Natural killer cell treated with Interleukin-12 subunit alpha and Interleukin-12 subunit beta and Interleukin-15 and Interleukin-18, amount 100 ng/mL, for 72 hours (primary cell): ENCODE measurements at regions not wholly inside any gene's neighbourhood (a gene's known extent, or its start where the extent isn't known, plus 50 kb on each side); places are given as distances from the start of the nearest gene placed in this dataset.
"Not testable (repeated sequence)": the region's sequence is repeated elsewhere in the genome, so short reads cannot be mapped to it uniquely, and the experiment has no call there.

ENCODE experiments used
- ATAC-seq, 2 donors: fragments of 150-1000 bp; cut with Tn5 transposase in 1 of 2; sonication (Bioruptor Pico), chemical (Tn5 transposase) in 1 of 2; 2 replicates each; pipeline ENCODE4 v1.10.0; 2021
- DNase-seq: peaks from one replicate; pipeline ENCODE4 v3.0.0; 2022; ENCODE audit warnings: low spot score
- H3K27ac Mint-ChIP-seq, 2 donors: 1 replicate in 1 of 2; 2 replicates in 1 of 2; pipeline ENCODE4 v1.8.0; 2022; ENCODE audit warnings: mixed read lengths in 2 of 2, mild to moderate bottlenecking in 1 of 2, moderate library complexity in 1 of 2
- H3K27me3 Mint-ChIP-seq, 2 donors: 1 replicate in 1 of 2; 2 replicates in 1 of 2; pipeline ENCODE4 v1.8.0; 2022; ENCODE audit warnings: mixed read lengths in 2 of 2
- H3K36me3 Mint-ChIP-seq: one replicate; pipeline ENCODE4 v1.8.0; 2022; ENCODE audit warnings: mixed read lengths
- H3K4me1 Mint-ChIP-seq, 2 donors: 1 replicate in 1 of 2; 2 replicates in 1 of 2; pipeline ENCODE4 v1.8.0; 2022; ENCODE audit warnings: low read depth in 2 of 2, mixed read lengths in 2 of 2, mild to moderate bottlenecking in 1 of 2
- H3K4me3 Mint-ChIP-seq: one replicate; pipeline ENCODE4 v1.8.0; 2022; ENCODE audit warnings: mixed read lengths
- H3K9me3 Mint-ChIP-seq: 2 replicates; pipeline ENCODE4 v1.8.0; 2022; ENCODE audit warnings: mixed read lengths

DNA sequence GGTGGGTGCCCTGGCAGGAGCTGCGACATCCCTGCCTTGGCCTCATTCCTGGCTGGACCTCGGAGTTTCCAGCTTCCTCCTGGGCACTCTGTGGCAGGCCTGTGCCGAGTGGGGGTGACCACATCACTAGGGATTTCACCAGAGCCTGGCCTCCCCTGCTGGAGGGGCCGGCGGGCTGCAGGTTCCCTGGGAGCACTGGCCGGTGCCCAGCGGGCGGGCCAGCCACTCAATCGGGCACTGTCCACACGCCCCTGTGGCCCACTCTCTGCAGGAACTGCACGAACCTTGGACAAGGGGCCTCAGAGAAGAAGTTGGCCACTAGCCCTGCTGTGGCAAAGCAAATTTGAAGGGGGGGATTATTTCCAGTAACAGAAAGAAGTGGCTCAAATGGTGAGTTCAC lies 110.7 kb upstream of the APCDD1 start:
- no peaks in the 10 kb centered on the region for H3K9me3 Mint-ChIP-seq
- H3K27me3 Mint-ChIP-seq: peaks cover 0 to 13% of the 10 kb centered on the region in 2 donors
- H3K36me3 Mint-ChIP-seq: no peaks in the 10 kb centered on the region
- DNase-seq (no peak), ATAC-seq (peak in 1 of 2 donors; percentile 40)
- no peaks in the 10 kb centered on the region for H3K4me1 Mint-ChIP-seq
- H3K27ac Mint-ChIP-seq: no peak overlapping the region
- no peak overlapping the region for H3K4me3 Mint-ChIP-seq

DNA sequence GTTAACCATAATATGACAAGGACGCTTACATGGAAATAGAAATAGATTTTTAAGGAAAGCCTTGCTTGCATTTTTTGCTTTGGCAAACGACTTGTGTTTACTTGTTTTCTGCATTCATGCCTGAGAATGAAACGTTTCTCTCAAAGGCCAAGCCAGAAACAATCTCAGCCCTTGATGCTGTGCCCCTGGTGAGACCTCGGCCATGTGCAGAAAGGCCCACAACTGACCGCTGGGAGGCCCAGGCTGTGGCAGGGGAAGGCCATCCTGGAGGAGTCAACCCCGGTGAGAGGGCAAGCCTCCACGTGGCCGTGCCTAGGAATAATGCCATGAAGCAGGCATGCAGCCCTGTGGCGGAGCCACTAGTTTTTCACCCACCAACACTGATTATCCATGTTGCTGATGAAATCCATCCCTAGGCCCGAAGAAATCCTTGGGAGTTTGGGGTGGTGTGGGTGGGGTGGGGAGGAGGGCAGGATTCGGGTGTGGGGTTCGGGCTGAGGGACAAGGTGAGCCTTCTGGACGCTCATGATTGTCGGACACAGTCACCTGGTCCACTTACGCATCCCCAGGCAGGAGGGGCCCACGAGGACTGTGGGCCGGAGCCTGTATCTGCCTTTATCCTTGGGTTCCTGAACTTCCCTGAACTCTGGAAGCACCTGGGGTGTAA lies 107.6 kb upstream of the APCDD1 start:
- no peak overlapping the region for H3K27ac Mint-ChIP-seq
- no peaks in the 10 kb centered on the region for H3K9me3 Mint-ChIP-seq
- H3K27me3 Mint-ChIP-seq: peaks cover 0 to 6% of the 10 kb centered on the region in 2 donors
- no peak for DNase-seq
- H3K36me3 Mint-ChIP-seq: no peaks in the 10 kb centered on the region
- H3K4me1 Mint-ChIP-seq: no peaks in the 10 kb centered on the region
- H3K4me3 Mint-ChIP-seq: no peak overlapping the region
- no peak for ATAC-seq

DNA sequence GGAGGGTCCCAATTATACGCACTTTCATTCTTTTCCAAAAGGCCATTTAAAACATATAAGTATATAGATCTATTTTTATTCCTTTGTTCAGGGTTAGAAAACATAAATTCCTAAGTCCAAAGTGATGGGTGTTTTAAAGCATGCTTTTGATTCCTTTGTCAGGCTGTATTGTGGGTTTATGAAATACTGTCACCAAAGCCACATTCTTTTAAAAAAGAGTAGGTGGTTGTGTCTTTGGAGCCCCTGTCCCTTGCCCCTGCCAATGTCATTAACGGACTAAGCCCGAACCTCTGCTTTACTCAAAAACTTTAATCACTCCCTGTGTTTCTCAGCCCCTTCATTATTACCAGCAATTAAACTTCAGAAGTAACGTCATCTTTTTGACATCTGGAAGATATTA lies 104.9 kb upstream of the APCDD1 start:
- Mint-ChIP-seq H3K27me3 (peaks cover 0 to 20% of the 10 kb centered on the region in 2 donors), H3K9me3 (no peaks in the 10 kb centered on the region)
- ATAC-seq: no peak

DNA sequence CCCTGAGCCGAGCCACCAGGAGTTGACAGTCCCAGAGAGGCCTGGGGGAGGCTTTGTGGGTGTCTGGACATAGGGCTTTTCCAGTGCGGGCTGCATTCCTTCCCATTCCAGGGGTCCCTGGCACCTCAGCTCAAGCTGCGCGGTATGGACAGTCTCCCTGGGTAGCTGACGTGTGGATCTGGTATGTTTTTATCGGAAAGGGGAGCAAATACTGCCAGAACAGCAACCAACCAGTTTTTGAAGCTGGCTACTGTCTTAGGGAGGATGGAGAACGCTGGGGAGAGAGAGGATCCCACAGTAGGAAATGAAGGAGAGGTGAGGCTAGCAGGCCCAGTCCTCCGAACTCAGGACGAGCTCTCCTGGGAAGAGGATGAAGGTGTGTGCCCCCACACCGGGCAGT lies 103.8 kb upstream of the APCDD1 start:
- Mint-ChIP-seq H3K36me3 (no peaks in the 10 kb centered on the region), H3K27ac (no peak overlapping the region), H3K4me3 (no peak overlapping the region), H3K4me1 (no peaks in the 10 kb centered on the region), H3K9me3 (peaks cover under 1% of the 10 kb centered on the region), H3K27me3 (peaks cover 0 to 20% of the 10 kb centered on the region in 2 donors)
- DNase-seq: no peak
- no peak for ATAC-seq

More for the DNA sequence above, 104.9 kb upstream of the APCDD1 start:
- Mint-ChIP-seq H3K4me1 (no peaks in the 10 kb centered on the region), H3K4me3 (no peak overlapping the region), H3K36me3 (no peaks in the 10 kb centered on the region), H3K27ac (no peak overlapping the region)
- DNase-seq: no peak

DNA sequence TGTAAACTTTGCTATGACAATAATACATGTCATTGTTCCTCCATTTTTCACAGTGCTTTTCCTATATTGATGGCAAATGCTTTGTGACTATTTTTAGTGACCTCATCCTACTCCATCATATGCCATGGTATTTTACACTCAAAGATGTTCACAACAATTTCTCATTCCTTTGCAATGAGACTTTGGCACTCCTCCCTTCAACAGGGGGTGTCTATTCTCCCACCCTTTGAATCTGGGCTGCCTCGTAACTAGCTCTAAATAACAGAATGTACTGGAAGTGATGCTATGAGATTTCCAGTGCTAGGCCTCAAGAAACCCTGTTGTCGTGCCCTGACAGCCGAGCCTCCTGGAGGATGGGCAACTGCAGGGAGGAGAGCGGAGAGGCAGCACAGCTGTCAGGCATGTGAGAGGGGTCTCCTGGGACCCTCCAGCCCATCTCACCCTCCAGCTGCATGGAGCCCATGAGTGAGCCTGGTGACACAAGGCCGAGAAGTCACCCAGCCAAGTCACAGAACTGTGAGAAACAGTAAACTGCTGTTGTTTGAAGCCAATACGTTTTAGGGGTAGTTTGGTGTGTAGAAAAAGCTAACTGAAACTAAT lies 103.1 kb upstream of the APCDD1 start:
- Mint-ChIP-seq H3K36me3 (peaks cover 4% of the 10 kb centered on the region), H3K4me1 (no peaks in the 10 kb centered on the region), H3K27me3 (peaks cover 0 to 20% of the 10 kb centered on the region in 2 donors), H3K27ac (no peak overlapping the region), H3K9me3 (peaks cover 7% of the 10 kb centered on the region), H3K4me3 (no peak overlapping the region)
- ATAC-seq (no peak), DNase-seq (no peak)

DNA sequence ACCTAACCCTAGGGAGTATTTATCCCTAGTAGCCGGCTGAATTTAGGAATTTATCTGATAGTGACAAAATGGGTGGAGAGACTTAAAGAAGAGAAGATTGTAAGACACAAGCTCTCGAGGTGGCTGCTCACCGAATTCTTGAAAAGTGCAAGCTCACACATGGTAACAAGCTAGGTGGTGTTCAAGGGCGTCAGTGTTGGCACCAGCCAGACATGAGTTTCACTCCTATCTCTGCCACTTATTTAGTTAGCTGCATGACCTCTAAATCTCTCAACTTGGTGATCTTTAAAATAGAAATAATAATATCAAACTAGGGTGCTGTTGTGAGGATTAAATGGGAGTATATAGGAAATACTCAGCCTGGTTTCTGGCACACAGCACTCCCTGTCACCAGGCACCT lies 102.6 kb upstream of the APCDD1 start:
- no peaks in the 10 kb centered on the region for H3K4me1 Mint-ChIP-seq
- peaks cover 0 to 20% of the 10 kb centered on the region in 2 donors for H3K27me3 Mint-ChIP-seq
- H3K9me3 Mint-ChIP-seq: peaks cover 10% of the 10 kb centered on the region
- no peak overlapping the region for H3K4me3 Mint-ChIP-seq
- DNase-seq (no peak), ATAC-seq (no peak)
- H3K27ac Mint-ChIP-seq: no peak overlapping the region
- H3K36me3 Mint-ChIP-seq: peaks cover 8% of the 10 kb centered on the region

DNA sequence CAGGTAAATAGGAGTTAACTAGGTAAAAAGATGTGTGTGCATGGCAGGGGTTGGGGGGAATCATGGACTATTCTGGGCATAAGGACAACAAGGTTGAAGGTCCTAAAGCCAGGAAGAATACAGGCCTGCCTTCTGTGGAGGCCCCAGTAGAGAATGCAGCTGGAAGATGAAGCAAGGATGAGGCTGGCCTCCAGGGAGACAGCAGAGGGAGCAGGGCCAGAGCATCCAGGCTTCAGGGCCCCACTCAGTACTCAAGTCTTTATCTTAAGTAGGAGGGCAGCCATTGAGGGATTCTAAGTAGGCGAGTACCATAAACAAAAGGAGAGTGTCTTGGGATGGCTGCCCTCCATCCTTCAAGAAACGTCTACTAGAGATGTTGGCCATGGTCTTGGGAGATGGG lies 101.8 kb upstream of the APCDD1 start:
- peaks cover 0 to 16% of the 10 kb centered on the region in 2 donors for H3K27me3 Mint-ChIP-seq
- H3K4me1 Mint-ChIP-seq: no peaks in the 10 kb centered on the region
- DNase-seq: no peak
- H3K27ac Mint-ChIP-seq: no peak overlapping the region
- H3K9me3 Mint-ChIP-seq: peaks cover 15% of the 10 kb centered on the region
- H3K36me3 Mint-ChIP-seq: peaks cover 9% of the 10 kb centered on the region
- H3K4me3 Mint-ChIP-seq: no peak overlapping the region
- no peak for ATAC-seq

DNA sequence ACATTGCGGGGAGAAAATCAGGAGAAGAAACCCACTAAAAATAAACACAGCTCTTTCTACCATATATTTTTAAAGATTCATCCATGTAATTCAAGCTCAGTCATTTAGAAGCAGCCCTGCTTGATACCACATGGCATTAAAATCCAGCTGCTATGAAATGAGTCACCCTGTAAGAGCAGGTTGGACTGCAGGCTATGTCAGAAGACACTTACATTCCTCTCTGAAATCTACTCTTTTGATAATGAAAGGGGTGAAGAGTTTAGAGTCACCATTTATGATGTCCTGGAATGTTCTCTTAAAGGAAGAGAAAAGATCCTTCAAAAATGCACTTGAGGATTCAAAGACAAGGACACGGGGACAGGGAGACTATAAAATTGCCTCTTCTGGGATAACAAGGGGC lies 100.6 kb upstream of the APCDD1 start:
- Mint-ChIP-seq H3K27me3 (peaks cover 0 to 13% of the 10 kb centered on the region in 2 donors), H3K36me3 (peaks cover 9% of the 10 kb centered on the region), H3K9me3 (peaks cover 15% of the 10 kb centered on the region), H3K27ac (no peak overlapping the region), H3K4me1 (no peaks in the 10 kb centered on the region), H3K4me3 (no peak overlapping the region)
- no peak for DNase-seq
- no peak for ATAC-seq

DNA sequence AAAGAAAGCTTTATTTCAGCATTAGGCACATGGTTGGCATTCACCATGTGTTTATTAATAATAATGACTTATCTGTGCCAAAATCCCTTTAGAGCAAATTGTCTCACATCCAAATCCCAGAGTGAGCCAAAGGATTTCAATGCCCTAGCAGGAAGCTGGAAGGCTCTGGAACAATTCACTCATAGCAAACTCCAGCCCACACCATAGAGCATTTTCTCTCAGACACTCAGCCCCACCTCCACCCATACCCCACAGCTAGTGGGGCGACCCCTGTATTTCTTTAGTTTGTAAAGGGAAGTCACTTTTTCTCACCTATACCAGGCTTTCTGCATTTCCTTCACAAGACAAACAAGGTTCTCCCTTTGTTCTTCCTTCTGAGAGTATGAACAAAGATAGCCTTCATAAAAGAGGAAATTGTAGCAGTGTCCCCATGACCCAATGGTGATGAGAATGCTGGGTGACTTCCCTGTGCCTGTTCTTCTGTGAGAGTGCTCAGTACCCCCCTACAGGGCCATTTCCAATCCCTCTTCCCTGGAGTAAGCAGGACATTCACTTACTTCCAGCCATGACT lies 100.1 kb upstream of the APCDD1 start:
- Mint-ChIP-seq H3K9me3 (peaks cover 15% of the 10 kb centered on the region), H3K4me3 (no peak overlapping the region), H3K4me1 (no peaks in the 10 kb centered on the region), H3K36me3 (peaks cover 9% of the 10 kb centered on the region), H3K27me3 (peaks cover 0 to 13% of the 10 kb centered on the region in 2 donors), H3K27ac (no peak overlapping the region)
- ATAC-seq: no peak
- DNase-seq: no peak

DNA sequence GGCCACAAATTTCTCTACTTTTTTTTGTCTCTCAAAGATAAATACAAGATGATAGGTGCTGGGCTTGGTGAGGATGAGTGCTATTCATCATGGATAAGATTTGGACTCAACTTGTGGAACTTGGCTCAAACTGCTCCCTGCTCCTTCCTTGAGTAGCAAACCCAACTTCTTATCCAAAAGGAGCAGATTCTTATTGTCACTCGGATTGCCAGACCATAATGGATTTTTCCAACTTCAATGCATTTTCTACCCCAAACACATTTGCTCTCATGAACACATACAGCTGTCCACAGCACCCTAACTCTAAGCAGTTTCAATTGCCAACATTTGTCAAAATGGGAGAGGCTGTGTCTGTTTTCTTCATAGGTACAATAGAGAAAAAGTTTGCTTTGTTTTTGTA lies 99.5 kb upstream of the APCDD1 start:
- Mint-ChIP-seq H3K9me3 (peaks cover 15% of the 10 kb centered on the region), H3K27ac (no peak overlapping the region), H3K4me1 (no peaks in the 10 kb centered on the region), H3K36me3 (peaks cover 9% of the 10 kb centered on the region), H3K4me3 (no peak overlapping the region), H3K27me3 (peaks cover 0 to 13% of the 10 kb centered on the region in 2 donors)
- DNase-seq: no peak
- ATAC-seq: no peak

DNA sequence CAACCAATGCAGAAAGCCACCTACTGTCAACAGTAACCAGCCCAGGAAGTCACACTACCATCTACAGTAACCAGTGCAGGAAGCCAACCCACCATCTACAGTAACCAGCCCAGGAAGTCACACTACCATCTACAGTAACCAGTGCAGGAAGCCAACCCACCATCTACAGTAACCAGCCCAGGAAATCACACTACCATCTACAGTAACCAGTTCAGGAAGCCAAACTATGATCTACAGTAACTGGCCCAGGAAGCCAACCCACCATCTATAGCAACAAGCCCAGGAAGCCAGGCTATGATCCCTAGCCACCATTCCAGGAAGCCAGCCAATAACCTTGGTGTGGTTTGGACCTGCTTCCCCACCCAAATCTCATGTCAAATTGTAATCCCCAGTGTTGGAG lies 97.4 kb upstream of the APCDD1 start:
- H3K27ac Mint-ChIP-seq, H3K4me3 Mint-ChIP-seq, DNase-seq, H3K36me3 Mint-ChIP-seq, H3K4me1 Mint-ChIP-seq, ATAC-seq: not testable (repeated sequence)
- Mint-ChIP-seq H3K9me3 (peaks cover 15% of the 10 kb centered on the region), H3K27me3 (peaks cover 0 to 13% of the 10 kb centered on the region in 2 donors)

DNA sequence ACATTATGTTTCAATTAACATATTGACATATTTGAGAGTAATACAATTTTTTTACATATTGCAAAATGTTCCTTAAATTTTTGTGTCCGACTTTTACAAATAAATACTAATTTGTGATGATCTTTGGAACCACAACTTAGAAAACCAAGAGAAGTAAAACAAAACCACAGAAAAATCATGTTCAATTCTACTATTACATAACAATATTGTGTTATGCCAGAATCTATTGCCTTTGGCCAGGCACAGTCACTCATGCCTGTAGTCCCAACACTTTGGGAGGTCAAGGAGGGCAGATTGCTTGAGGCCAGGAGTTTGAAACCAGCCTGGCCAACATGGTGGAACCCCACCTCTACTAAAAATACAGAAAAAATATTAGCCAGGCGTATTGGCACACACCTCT lies 92.8 kb upstream of the APCDD1 start:
- ATAC-seq (no peak), DNase-seq (no peak)
- H3K4me3 Mint-ChIP-seq: no peak overlapping the region
- H3K36me3 Mint-ChIP-seq: peaks cover 3% of the 10 kb centered on the region
- H3K27me3 Mint-ChIP-seq: peaks cover 0 to 6% of the 10 kb centered on the region in 2 donors
- no peak overlapping the region for H3K27ac Mint-ChIP-seq
- peaks cover 7% of the 10 kb centered on the region for H3K9me3 Mint-ChIP-seq
- H3K4me1 Mint-ChIP-seq: no peaks in the 10 kb centered on the region

DNA sequence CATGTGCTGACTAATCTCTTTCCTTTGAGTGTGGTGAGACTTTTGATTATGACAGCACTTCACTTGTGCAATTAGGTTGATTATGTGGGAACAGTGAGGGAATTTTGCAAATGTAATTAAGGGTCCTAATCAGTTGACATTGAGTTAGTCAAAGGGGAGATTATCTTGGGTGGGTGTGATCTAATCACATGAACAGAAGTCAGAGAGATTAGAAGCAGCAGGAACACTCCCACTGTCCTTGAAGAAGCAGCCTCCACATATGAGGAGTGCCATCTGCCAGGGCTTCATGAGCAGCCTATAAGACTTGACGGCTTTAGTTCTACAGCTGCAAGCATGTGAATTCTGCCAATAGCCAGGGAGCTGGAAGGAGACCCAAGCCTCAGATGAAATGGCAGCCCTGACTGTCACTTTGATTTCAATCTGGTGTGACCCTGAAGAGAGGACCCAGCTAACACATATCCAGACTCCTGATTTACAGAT lies 89.4 kb upstream of the APCDD1 start:
- Mint-ChIP-seq H3K4me3 (no peak overlapping the region), H3K36me3 (no peaks in the 10 kb centered on the region), H3K27me3 (peaks cover 2 to 6% of the 10 kb centered on the region in 2 donors), H3K9me3 (no peaks in the 10 kb centered on the region), H3K4me1 (no peaks in the 10 kb centered on the region), H3K27ac (no peak overlapping the region)
- DNase-seq (no peak), ATAC-seq (no peak)

DNA sequence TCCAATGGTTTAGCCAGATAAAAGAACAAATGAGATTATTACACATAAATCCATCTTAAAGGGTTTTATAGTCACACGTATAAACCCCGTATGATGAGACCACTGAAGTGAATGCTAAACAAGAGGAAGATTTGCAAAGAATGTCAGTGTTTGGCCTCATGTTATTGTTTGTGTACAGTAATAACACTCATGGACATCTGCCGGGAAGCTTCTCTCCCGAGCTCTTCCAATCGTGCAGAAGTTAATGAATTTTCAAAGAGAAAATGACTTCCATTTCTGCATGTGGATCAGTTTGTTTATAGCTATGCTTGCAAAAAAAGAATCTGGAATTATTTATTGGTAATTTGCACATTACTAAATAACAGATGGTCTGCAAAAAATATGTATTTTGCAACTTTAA lies 88.5 kb upstream of the APCDD1 start:
- Mint-ChIP-seq H3K4me1 (no peaks in the 10 kb centered on the region), H3K27ac (no peak overlapping the region), H3K9me3 (no peaks in the 10 kb centered on the region), H3K4me3 (no peak overlapping the region), H3K27me3 (peaks cover 2 to 6% of the 10 kb centered on the region in 2 donors), H3K36me3 (no peaks in the 10 kb centered on the region)
- ATAC-seq (no peak), DNase-seq (no peak)
